Fibroblast of lung (primary cell): ENCODE measurements at regions not wholly inside any gene's neighbourhood (a gene's known extent, or its start where the extent isn't known, plus 50 kb on each side); places are given as distances from the start of the nearest gene placed in this dataset.

Source experiments
- DNase-seq, 2 donors: peaks; one replicate each; pipeline versions ENCODE4 v3.0.0 to v3.0.0-alpha.2; 2010; ENCODE audit warnings: low read depth in 2 of 2
- H2AFZ ChIP-seq: 2 replicates; pipeline ENCODE4 v1.5.1; 2012; ENCODE audit warnings: low read length, control low read depth, inconsistent platforms
- H3K27ac ChIP-seq: 2 replicates; pipeline ENCODE4 v1.5.1; 2011; ENCODE audit warnings: low read length, control low read depth; ENCODE audit not compliant: insufficient read depth
- H3K27me3 ChIP-seq: 2 replicates; pipeline ENCODE4 v1.5.1; 2011; ENCODE audit warnings: mild to moderate bottlenecking, low read length; ENCODE audit not compliant: control insufficient read depth, insufficient read depth
- H3K36me3 ChIP-seq: 2 replicates; pipeline ENCODE4 v1.5.1; 2011; ENCODE audit warnings: low read length; ENCODE audit not compliant: control insufficient read depth, insufficient read depth
- H3K4me1 ChIP-seq: 2 replicates; pipeline ENCODE4 v1.5.1; 2011; ENCODE audit warnings: low read length; ENCODE audit not compliant: control insufficient read depth, insufficient read depth; ENCODE audit errors: extremely low read depth
- H3K4me2 ChIP-seq: 2 replicates; pipeline ENCODE4 v1.5.1; 2011; ENCODE audit warnings: low read length, control low read depth; ENCODE audit not compliant: insufficient read depth; ENCODE audit errors: extremely low read depth
- H3K4me3 ChIP-seq, 4 experiments: fragments of 200-600 bp in 1 of 4; sonication (generic) in 1 of 4; replicated peaks in 1 of 4; 2 replicates each; pipeline ENCODE4 v1.5.1; 2011 to 2016; ENCODE audit warnings: low read length in 4 of 4, low read depth in 3 of 4, mild to moderate bottlenecking in 3 of 4, control low read depth in 2 of 4, inconsistent platforms in 1 of 4, mixed read lengths in 1 of 4; ENCODE audit not compliant: insufficient read depth in 1 of 4; ENCODE audit errors: control extremely low read depth in 1 of 4
- H3K79me2 ChIP-seq: 2 replicates; pipeline ENCODE4 v1.5.1; 2012; ENCODE audit warnings: mild to moderate bottlenecking, low read length, inconsistent platforms; ENCODE audit not compliant: control insufficient read depth, insufficient read depth
- H3K9ac ChIP-seq: 2 replicates; pipeline ENCODE4 v1.5.1; 2011; ENCODE audit warnings: mild to moderate bottlenecking, low read length, control low read depth; ENCODE audit not compliant: insufficient read depth
- H3K9me3 ChIP-seq: 2 replicates; pipeline ENCODE4 v1.5.1; 2012; ENCODE audit warnings: low read depth, low read length; ENCODE audit not compliant: control insufficient read depth, insufficient read depth
- H4K20me1 ChIP-seq: 2 replicates; pipeline ENCODE4 v1.5.1; 2011; ENCODE audit warnings: low read length; ENCODE audit not compliant: control insufficient read depth, insufficient read depth; ENCODE audit errors: extremely low read depth
- CTCF ChIP-seq, 2 donors: IDR thresholded peaks in 1 of 2; conservative IDR thresholded peaks in 1 of 2; 1 replicate in 1 of 2; 2 replicates in 1 of 2; pipeline ENCODE4 v1.5.1; 2011 to 2012; ENCODE audit warnings: low read length in 2 of 2, control low read depth in 1 of 2, inconsistent platforms in 1 of 2, low read depth in 1 of 2, mild to moderate bottlenecking in 1 of 2
- EZH2 ChIP-seq: IDR thresholded peaks from 2 replicates; pipeline ENCODE4 v1.5.1; 2012; ENCODE audit warnings: low read length, control low read depth, mild to moderate bottlenecking; ENCODE audit errors: missing control alignments

DNA sequence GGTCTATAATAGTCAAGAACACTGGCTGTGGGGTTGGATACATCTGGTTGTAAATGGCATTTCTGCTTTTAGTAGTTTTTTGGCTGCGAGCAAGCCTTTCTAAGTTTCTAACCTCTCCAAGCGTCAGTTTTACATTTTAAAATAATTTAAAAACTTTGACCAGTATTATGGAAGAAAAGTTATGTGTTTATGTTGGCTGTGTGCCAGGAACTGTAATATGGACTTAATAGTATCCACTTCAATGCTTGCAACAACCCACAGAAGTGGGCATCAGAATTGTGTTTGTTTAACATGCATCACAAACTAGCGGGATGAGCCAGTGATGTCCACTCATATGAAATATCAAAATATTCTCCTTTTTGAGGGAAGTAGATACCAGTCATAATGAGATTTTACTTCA lies 844.2 kb downstream of the JRKL start:
- no peaks in the 10 kb centered on the region for H4K20me1 ChIP-seq
- no peaks in the 10 kb centered on the region for H3K4me1 ChIP-seq
- no peaks in the 10 kb centered on the region for H3K27me3 ChIP-seq
- DNase-seq, result peak in 1 of 2 donors; percentile 1
- TF ChIP-seq EZH2 (no peak), CTCF (conservative IDR thresholded peaks at IDR 0.05 in 1 of 2, IDR thresholded peaks at IDR 0.05 in 1 of 2; ENCODE audit: low read depth in 1 of 2, low read length in 2 of 2) (no peak)
- no peaks in the 10 kb centered on the region for H3K36me3 ChIP-seq
- no peak overlapping the region for H3K9ac ChIP-seq
- no peak overlapping the region for H3K4me2 ChIP-seq
- H3K4me3 ChIP-seq, result no peak overlapping the region
- H3K27ac ChIP-seq, result no peak overlapping the region
- no peaks in the 10 kb centered on the region for H3K9me3 ChIP-seq
- no peak overlapping the region for H2AFZ ChIP-seq
- H3K79me2 ChIP-seq, result no peaks in the 10 kb centered on the region

DNA sequence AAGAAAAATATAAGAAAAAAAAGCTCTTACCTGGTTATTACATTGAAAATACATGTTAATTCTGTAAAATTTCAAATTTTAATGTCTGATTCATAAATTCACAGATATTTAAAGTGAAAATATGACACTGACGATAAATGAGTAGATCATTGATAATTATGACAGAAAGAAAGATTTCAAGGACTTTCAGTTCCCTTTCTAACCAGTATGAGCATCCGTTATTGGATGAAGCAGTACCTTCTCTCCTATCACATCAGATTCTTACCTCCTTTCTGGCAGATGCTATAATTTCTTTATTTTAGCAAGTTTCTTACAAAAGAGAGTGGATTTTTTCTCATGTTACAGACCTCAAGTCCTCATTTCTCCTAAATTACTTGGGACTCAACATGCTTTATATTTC lies 847.3 kb downstream of the JRKL start:
- H3K4me3 ChIP-seq, result no peak overlapping the region
- no peaks in the 10 kb centered on the region for H3K79me2 ChIP-seq
- H4K20me1 ChIP-seq, result no peaks in the 10 kb centered on the region
- no peak overlapping the region for H2AFZ ChIP-seq
- H3K9me3 ChIP-seq, result no peaks in the 10 kb centered on the region
- TF ChIP-seq CTCF (conservative IDR thresholded peaks at IDR 0.05 in 1 of 2, IDR thresholded peaks at IDR 0.05 in 1 of 2; ENCODE audit: low read depth in 1 of 2, low read length in 2 of 2), result no peak
- no peak for TF ChIP-seq EZH2
- no peak overlapping the region for H3K9ac ChIP-seq
- no peak for DNase-seq
- no peaks in the 10 kb centered on the region for H3K27me3 ChIP-seq
- H3K4me1 ChIP-seq, result no peaks in the 10 kb centered on the region
- no peak overlapping the region for H3K27ac ChIP-seq
- H3K4me2 ChIP-seq, result no peak overlapping the region
- no peaks in the 10 kb centered on the region for H3K36me3 ChIP-seq

GRCh38 chr11:97247601-97248000 lies 857.8 kb downstream of the JRKL start:
- no peak overlapping the region for H3K4me3 ChIP-seq
- H2AFZ ChIP-seq, result no peak overlapping the region
- H3K4me2 ChIP-seq, result no peak overlapping the region
- no peak overlapping the region for H3K9ac ChIP-seq
- H3K79me2 ChIP-seq, result no peaks in the 10 kb centered on the region
- no peaks in the 10 kb centered on the region for H3K36me3 ChIP-seq
- no peak overlapping the region for H3K27ac ChIP-seq
- H3K9me3 ChIP-seq, result no peaks in the 10 kb centered on the region
- TF ChIP-seq EZH2 (no peak), CTCF (conservative IDR thresholded peaks at IDR 0.05 in 1 of 2, IDR thresholded peaks at IDR 0.05 in 1 of 2; ENCODE audit: low read depth in 1 of 2, low read length in 2 of 2) (no peak)
- H3K27me3 ChIP-seq, result no peaks in the 10 kb centered on the region
- no peaks in the 10 kb centered on the region for H3K4me1 ChIP-seq
- DNase-seq, result no peak
- no peaks in the 10 kb centered on the region for H4K20me1 ChIP-seq
